SK-N-SH treated with all-trans-retinoic acid at 6 μM for 48 hours (cell line): ENCODE measurements at regions not wholly inside any gene's neighbourhood (a gene's known extent, or its start where the extent isn't known, plus 50 kb on each side); places are given as distances from the start of the nearest gene placed in this dataset.

Experiments
- ESRRG ChIP-seq: fragments of 250-450 bp; sonication (Bioruptor Pico); IDR thresholded peaks from 2 replicates; pipeline ENCODE4 v1.6.1; 2021; ENCODE audit warnings: mild to moderate bottlenecking
- GLIS3 ChIP-seq: fragments of 250-450 bp; sonication (Bioruptor Pico); IDR thresholded peaks from 2 replicates; pipeline ENCODE4 v1.5.0; 2020; ENCODE audit warnings: mild to moderate bottlenecking, moderate library complexity
- RARB ChIP-seq: fragments of 250-450 bp; sonication (Bioruptor Pico); IDR thresholded peaks from 2 replicates; pipeline ENCODE4 v1.8.0; 2021; ENCODE audit warnings: mild to moderate bottlenecking, moderate library complexity
- ZFP30 ChIP-seq: fragments of 450-650 bp; formaldehyde crosslinking; IDR thresholded peaks from 2 replicates; pipeline ENCODE4 v1.5.0; 2022; ENCODE audit warnings: mild to moderate bottlenecking, moderate library complexity
- TF ChIP-seq, protein P1 (sequence below): fragments of 250-450 bp; sonication (Bioruptor Pico); IDR thresholded peaks from 2 replicates; pipeline ENCODE4 v1.5.0; 2020; ENCODE audit warnings: mild to moderate bottlenecking, moderate library complexity

GRCh38 chr10:22856444-22857074, 71.3 kb upstream of the ARMC3 start:
- TF ChIP-seq RARB (CRISPR knock-in tag) (no peak), GLIS3 (CRISPR knock-in tag) (no peak), ESRRG (CRISPR knock-in tag) (no peak), ZFP30 (no peak)
- TF ChIP-seq, protein P1, sequence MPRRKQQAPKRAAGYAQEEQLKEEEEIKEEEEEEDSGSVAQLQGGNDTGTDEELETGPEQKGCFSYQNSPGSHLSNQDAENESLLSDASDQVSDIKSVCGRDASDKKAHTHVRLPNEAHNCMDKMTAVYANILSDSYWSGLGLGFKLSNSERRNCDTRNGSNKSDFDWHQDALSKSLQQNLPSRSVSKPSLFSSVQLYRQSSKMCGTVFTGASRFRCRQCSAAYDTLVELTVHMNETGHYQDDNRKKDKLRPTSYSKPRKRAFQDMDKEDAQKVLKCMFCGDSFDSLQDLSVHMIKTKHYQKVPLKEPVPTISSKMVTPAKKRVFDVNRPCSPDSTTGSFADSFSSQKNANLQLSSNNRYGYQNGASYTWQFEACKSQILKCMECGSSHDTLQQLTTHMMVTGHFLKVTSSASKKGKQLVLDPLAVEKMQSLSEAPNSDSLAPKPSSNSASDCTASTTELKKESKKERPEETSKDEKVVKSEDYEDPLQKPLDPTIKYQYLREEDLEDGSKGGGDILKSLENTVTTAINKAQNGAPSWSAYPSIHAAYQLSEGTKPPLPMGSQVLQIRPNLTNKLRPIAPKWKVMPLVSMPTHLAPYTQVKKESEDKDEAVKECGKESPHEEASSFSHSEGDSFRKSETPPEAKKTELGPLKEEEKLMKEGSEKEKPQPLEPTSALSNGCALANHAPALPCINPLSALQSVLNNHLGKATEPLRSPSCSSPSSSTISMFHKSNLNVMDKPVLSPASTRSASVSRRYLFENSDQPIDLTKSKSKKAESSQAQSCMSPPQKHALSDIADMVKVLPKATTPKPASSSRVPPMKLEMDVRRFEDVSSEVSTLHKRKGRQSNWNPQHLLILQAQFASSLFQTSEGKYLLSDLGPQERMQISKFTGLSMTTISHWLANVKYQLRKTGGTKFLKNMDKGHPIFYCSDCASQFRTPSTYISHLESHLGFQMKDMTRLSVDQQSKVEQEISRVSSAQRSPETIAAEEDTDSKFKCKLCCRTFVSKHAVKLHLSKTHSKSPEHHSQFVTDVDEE (CRISPR knock-in tag): no peak
